Keratinocyte (primary cell): ENCODE measurements at regions not wholly inside any gene's neighbourhood (a gene's known extent, or its start where the extent isn't known, plus 50 kb on each side); places are given as distances from the start of the nearest gene placed in this dataset.

Experiments used
- DNase-seq: peaks from one replicate; pipeline ENCODE4 v3.0.0-alpha.2; 2011; ENCODE audit warnings: low read depth, missing footprints, low spot score
- FAIRE-seq: peaks from 2 replicates; lab custom pipeline; 2011; peaks lifted over from hg19 to GRCh38; lab: Jason Lieb, UNC
- H2AFZ ChIP-seq: 2 replicates; pipeline ENCODE4 v1.6.0; 2012; ENCODE audit warnings: low read length, control low read depth, inconsistent platforms; ENCODE audit not compliant: control insufficient read depth
- H3K27ac ChIP-seq: 2 replicates; pipeline ENCODE4 v1.5.1; 2011; ENCODE audit warnings: low read length; ENCODE audit not compliant: control insufficient read depth, insufficient read depth
- H3K27me3 ChIP-seq: 3 replicates; pipeline ENCODE4 v1.6.0; 2011; ENCODE audit warnings: low read length; ENCODE audit not compliant: control insufficient read depth, insufficient read depth; ENCODE audit errors: extremely low read depth
- H3K36me3 ChIP-seq, 2 experiments: 2 replicates in 1 of 2; 3 replicates in 1 of 2; pipeline ENCODE4 v1.5.1; 2011; ENCODE audit warnings: low read length in 2 of 2, mild to moderate bottlenecking in 1 of 2; ENCODE audit not compliant: control insufficient read depth in 2 of 2, insufficient read depth in 2 of 2; ENCODE audit errors: extremely low read depth in 1 of 2
- H3K4me1 ChIP-seq: 3 replicates; pipeline ENCODE4 v1.5.1; 2011; ENCODE audit warnings: low read length; ENCODE audit not compliant: control insufficient read depth, insufficient read depth; ENCODE audit errors: extremely low read depth
- H3K4me2 ChIP-seq: 3 replicates; pipeline ENCODE4 v1.6.0; 2011; ENCODE audit warnings: low read depth, low read length; ENCODE audit not compliant: control insufficient read depth, insufficient read depth; ENCODE audit errors: extremely low read depth
- H3K4me3 ChIP-seq, 3 experiments: fragments of 200-600 bp in 1 of 3; sonication (generic) in 1 of 3; 2 replicates in 2 of 3; 3 replicates in 1 of 3; pipeline ENCODE4 v1.5.1; 2011 to 2016; ENCODE audit warnings: low read length in 3 of 3, mild to moderate bottlenecking in 3 of 3, control low read depth in 2 of 3, inconsistent platforms in 1 of 3, low read depth in 1 of 3, mixed read lengths in 1 of 3, mixed run types in 1 of 3, moderate library complexity in 1 of 3; ENCODE audit not compliant: control insufficient read depth in 2 of 3, insufficient read depth in 2 of 3; ENCODE audit errors: extremely low read depth in 1 of 3
- H3K79me2 ChIP-seq: 2 replicates; pipeline ENCODE4 v1.6.0; 2012; ENCODE audit warnings: low read length; ENCODE audit not compliant: control insufficient read depth, insufficient read depth
- H3K9ac ChIP-seq: 3 replicates; pipeline ENCODE4 v1.6.0; 2011; ENCODE audit warnings: low read length; ENCODE audit not compliant: control insufficient read depth, insufficient read depth; ENCODE audit errors: extremely low read depth
- H3K9me1 ChIP-seq: 3 replicates; pipeline ENCODE4 v1.6.0; 2011; ENCODE audit warnings: low read length; ENCODE audit not compliant: control insufficient read depth, insufficient read depth; ENCODE audit errors: extremely low read depth
- H3K9me3 ChIP-seq: 2 replicates; pipeline ENCODE4 v1.5.1; 2012; ENCODE audit warnings: low read depth, low read length; ENCODE audit not compliant: control insufficient read depth
- H4K20me1 ChIP-seq: 3 replicates; pipeline ENCODE4 v1.6.0; 2011; ENCODE audit warnings: low read length; ENCODE audit not compliant: control insufficient read depth, insufficient read depth; ENCODE audit errors: extremely low read depth
- CTCF ChIP-seq, 3 experiments: IDR thresholded peaks in 1 of 3; conservative IDR thresholded peaks in 1 of 3; optimal IDR thresholded peaks in 1 of 3; 2 replicates in 2 of 3; 3 replicates in 1 of 3; pipeline versions ENCODE3 to v1.5.1; 2011; ENCODE audit warnings: low read length in 3 of 3, mild to moderate bottlenecking in 3 of 3, moderate library complexity in 2 of 3, control low read depth in 1 of 3, inconsistent platforms in 1 of 3; ENCODE audit not compliant: insufficient read depth in 2 of 3; ENCODE audit errors: extremely low read depth in 1 of 3
- EZH2 ChIP-seq: IDR thresholded peaks from one replicate; pipeline ENCODE4 v1.6.1; 2012; ENCODE audit warnings: inconsistent platforms, mild to moderate bottlenecking, low read length, moderate library complexity
- dilution Hi-C: fragments of 300-500 bp; cut with MboI; formaldehyde crosslinking; loops from one replicate; pipeline ENCODE4 v1.7.0; 2020; ENCODE audit warnings: low sequenced_read_pairs; ENCODE audit not compliant: extremely low pct_ligation_motif_present

GRCh38 chr5:68518286-68518685, 302.7 kb downstream of the PIK3R1 start:
- no peaks in the 10 kb centered on the region for H3K79me2 ChIP-seq
- FAIRE-seq (no peak), DNase-seq (no peak)
- no peaks in the 10 kb centered on the region for H3K27me3 ChIP-seq
- H3K9me3 ChIP-seq = no peaks in the 10 kb centered on the region
- H3K27ac ChIP-seq = no peak overlapping the region
- TF ChIP-seq CTCF (optimal IDR thresholded peaks at IDR 0.05 in 1 of 3, IDR thresholded peaks at IDR 0.05 in 1 of 3, conservative IDR thresholded peaks at IDR 0.05 in 1 of 3; ENCODE audit: extremely low read depth in 1 of 3, insufficient read depth in 2 of 3, low read length in 3 of 3) (no peak), EZH2 (no peak)
- no peak overlapping the region for H3K9ac ChIP-seq
- no peaks in the 10 kb centered on the region for H3K4me1 ChIP-seq
- dilution Hi-C loops = no loop called here
- H4K20me1 ChIP-seq = no peaks in the 10 kb centered on the region
- no peak overlapping the region for H2AFZ ChIP-seq
- no peaks in the 10 kb centered on the region for H3K36me3 ChIP-seq
- H3K4me2 ChIP-seq = no peak overlapping the region
- no peaks in the 10 kb centered on the region for H3K9me1 ChIP-seq
- H3K4me3 ChIP-seq = no peak overlapping the region

- no peak overlapping the region for H3K9ac ChIP-seq
- H3K4me3 ChIP-seq = no peak overlapping the region
- H3K27me3 ChIP-seq = no peaks in the 10 kb centered on the region
- H3K4me1 ChIP-seq = no peaks in the 10 kb centered on the region
- no peaks in the 10 kb centered on the region for H3K36me3 ChIP-seq
- no peak overlapping the region for H3K4me2 ChIP-seq
- no peaks in the 10 kb centered on the region for H4K20me1 ChIP-seq
- H3K79me2 ChIP-seq = no peaks in the 10 kb centered on the region
- no peaks in the 10 kb centered on the region for H3K9me3 ChIP-seq
- H3K27ac ChIP-seq = no peak overlapping the region
- no peaks in the 10 kb centered on the region for H3K9me1 ChIP-seq
- dilution Hi-C loops = no loop called here
- no peak overlapping the region for H2AFZ ChIP-seq
- FAIRE-seq (no peak), DNase-seq (no peak)
- TF ChIP-seq EZH2 = no peak
- no peak for TF ChIP-seq CTCF (optimal IDR thresholded peaks at IDR 0.05 in 1 of 3, IDR thresholded peaks at IDR 0.05 in 1 of 3, conservative IDR thresholded peaks at IDR 0.05 in 1 of 3; ENCODE audit: extremely low read depth in 1 of 3, insufficient read depth in 2 of 3, low read length in 3 of 3)
These were observed 303.6 kb downstream of the PIK3R1 start for GRCh38 chr5:68519143-68519542.
